ENCODE measurements at regions not wholly inside any gene's neighbourhood (a gene's known extent, or its start where the extent isn't known, plus 50 kb on each side); places are given as distances from the start of the nearest gene placed in this dataset.
A peak's percentile ranks its signal among the peaks of the same experiment; 100 is the strongest.

DNA sequence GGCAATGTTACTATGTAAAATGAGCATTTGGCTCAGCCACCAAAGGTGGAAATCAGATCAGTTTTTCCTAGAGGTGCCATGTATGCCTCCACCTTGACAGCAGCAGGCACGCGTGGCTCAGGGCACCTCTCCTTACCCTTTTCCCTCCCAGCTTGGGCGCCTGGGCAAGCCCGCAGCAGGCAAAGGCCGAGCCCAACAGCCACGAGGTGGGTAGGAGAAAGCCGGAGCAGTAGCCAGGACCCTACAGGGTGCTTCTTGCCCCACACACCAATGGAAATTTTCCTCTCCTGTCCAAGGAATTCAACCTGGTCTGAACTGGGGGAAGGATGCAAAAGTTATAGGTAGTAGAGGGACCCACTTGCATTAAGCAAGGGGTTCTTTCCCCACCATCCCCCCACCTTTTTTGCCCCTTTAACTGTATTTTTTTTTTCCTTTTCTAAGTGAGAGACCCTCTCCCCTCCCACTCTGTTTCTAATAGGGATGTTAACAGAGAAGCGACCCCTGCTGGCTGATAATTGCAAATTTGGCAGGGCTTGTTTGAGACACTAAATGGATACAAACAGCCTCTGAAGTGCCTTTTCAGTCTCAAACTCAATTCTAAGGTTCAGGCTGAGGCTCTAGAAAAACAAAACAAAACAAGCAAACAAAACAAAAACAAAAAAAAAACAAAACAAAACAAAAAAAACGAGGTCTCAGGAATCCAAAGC is 895.1 kb downstream of the PCDH18 start:
- FAIRE-seq = no peak

DNA sequence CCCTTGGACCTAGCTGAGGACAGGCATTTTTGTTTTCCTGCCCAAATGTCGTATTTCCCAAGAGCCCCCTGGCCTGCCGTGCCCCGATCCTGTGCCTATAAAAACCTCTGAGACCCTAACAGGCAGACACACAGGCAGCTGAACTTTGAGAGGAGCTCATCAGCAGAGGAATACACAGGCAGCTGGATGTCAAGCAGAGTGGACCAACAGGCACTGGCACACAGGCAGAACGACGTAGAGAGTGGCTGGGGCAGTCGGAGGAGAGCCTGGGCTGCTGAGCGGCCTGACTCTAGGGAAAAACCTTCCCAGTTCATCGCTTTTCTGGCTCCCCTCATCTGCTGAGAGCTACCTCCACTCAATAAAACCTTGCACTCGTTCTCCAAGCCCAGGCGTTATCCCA is 896.1 kb downstream of the PCDH18 start:
- no peak for FAIRE-seq

GRCh38 chr4:136634121-136634520 is 898.2 kb downstream of the PCDH18 start:
- FAIRE-seq = no peak

DNA sequence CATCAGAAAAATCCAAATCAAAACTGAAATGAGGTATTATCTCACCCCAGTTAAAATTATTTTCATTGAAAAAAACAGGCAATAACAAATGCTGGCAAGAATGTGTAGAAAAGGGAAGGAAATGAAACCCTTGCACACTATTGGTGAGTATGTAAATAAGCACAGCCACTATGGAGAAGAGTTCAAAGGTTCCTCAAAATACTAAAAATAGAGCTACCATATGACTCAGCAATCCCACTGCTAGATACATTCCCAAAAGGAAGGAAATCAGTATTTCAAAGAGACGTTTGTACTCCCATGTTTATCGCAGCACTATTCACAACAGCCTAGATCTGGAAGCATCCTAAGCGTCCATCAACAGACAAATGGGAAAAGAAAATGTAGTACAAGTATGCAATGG is 932.4 kb downstream of the PCDH18 start:
- FAIRE-seq = no peak

- no peak for FAIRE-seq
Measured at GRCh38 chr4:136590440-136590839, 941.9 kb downstream of the PCDH18 start.

- no peak for FAIRE-seq
Measured at GRCh38 chr4:136583567-136583966, 948.7 kb downstream of the PCDH18 start.

- FAIRE-seq = no peak
Measured at GRCh38 chr4:136581119-136581518, 951.2 kb downstream of the PCDH18 start.

DNA sequence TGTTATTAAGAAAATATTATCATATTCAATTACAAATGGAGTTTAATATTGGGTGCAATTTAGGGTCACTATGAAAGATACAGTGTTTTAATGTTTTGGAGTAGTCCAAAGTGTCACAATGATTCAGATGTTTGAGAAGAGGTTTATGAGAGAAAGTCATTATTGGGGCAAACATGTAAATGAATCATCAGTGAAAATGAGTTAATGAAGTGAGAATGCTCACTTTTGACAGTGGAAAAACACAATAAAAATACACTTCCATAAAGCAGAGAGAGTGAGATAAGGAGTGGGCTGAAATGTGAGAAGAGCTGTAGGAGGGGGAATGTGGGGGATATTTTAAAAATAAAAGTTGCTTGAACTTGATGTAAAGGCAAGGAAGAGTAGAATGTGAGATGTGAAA is 957.1 kb downstream of the PCDH18 start:
- no peak for FAIRE-seq

- FAIRE-seq = no peak
Measured at GRCh38 chr4:136573460-136573859, 958.8 kb downstream of the PCDH18 start.

- peak; percentile 78 for FAIRE-seq
Measured at GRCh38 chr4:136571315-136571714, 961.0 kb downstream of the PCDH18 start.

GRCh38 chr4:136562834-136563233 is 969.5 kb downstream of the PCDH18 start:
- no peak for FAIRE-seq

GRCh38 chr4:136558940-136559494 is 973.3 kb downstream of the PCDH18 start:
- no peak for FAIRE-seq

DNA sequence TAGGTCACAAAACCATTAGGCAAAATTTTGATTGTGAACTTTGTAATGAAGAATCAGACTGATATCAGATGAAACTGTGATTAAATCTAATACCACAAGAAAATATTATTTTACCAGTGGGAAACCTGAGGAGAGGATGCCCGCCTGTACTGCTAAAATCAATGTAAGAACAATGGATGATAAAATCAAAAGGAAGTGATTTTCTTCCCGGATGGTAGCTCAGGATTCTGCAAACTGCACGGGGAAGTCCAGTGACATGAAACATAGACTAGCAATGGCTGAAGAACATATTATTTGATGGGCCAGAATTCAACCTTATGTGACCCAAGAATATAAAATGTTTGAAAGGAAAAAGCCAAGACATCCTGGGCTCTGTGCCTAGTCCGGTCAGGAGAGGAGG is 974.9 kb downstream of the PCDH18 start:
- no peak for FAIRE-seq

GRCh38 chr4:136554033-136554432 is 978.3 kb downstream of the PCDH18 start:
- FAIRE-seq = no peak

DNA sequence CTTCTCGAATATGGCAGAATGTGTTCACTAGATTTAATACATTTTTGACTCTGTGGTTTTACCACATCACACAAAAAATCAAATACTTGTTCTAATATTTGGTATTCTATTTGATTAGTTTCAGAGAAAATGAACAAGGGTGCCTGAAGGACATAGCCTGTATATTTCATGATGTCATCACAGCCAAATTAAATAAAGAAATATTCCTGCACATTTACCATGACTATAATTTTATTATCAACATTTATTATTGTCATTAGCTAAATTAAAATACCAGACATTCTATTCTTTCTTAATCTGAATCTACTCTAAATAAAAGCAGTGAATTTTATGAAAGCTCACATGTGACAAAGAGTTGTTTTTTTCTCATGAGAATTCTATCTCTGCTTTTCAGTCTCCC is 980.5 kb downstream of the PCDH18 start:
- no peak for FAIRE-seq

DNA sequence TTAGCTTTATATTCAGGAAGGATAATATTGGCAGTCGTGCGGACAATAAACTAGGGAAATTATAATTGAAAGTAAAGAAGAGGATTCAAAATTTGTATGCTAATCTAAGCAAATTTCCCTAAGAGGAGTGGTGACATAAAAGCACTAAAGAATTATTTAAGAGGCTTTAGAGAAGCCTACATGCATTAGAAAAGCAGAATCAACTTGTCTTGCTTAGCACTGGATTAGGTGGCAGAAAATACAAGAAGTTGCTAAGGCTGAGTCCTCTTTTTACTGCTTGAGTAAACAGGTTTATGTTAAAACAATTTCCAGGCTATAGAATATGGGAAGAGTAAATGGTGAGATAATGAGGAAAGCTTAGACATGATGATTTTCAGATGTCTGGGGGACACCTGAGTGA is 991.5 kb downstream of the PCDH18 start:
- FAIRE-seq = no peak

DNA sequence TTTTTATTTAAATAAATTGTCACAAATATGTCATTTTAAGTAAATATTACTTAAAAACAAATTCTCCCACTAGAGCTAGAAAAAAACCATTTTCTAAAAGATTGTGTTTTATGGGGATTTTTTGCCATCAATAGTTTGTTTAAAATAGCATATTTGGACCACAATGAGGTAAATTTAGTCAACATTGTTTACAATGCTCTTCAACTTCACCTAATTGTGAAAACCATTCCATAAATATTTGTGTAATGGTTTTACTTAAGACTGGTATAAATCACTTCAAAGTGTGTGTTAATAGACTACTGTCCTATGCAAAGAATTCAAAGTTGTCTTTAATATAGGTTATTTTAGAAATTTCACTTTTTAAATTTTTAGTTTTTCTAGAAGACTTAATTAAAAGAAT is 1004.2 kb downstream of the PCDH18 start:
- peak; percentile 61 for FAIRE-seq

- no peak for FAIRE-seq
Measured at GRCh38 chr4:136526517-136526916, 1005.8 kb downstream of the PCDH18 start.

DNA sequence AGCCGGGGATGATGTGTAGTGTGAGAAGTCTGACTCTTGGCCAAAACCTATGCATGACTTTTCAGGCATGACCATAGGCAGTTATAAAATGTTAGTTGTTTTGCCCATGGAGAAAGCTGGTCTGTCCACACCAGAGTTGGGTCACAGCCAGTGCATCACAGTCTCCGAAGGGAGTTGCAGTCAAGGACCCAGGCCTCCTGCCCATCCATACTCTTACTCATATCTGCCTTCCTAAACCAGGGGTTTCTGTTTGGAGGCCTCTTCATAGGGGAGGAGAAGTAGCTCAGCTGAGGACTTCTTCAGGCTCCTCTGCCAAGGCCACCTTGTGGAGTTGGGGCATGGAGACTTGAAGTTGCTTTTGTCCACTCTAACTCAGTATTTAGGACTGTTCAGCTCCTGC is 1008.3 kb downstream of the PCDH18 start:
- FAIRE-seq = no peak

- FAIRE-seq = no peak
Measured at GRCh38 chr4:136516371-136516770, 1015.9 kb downstream of the PCDH18 start.

- no peak for FAIRE-seq
Measured at GRCh38 chr4:136505020-136505419, 1027.3 kb downstream of the PCDH18 start.

GRCh38 chr4:136495851-136496250 is 1036.4 kb downstream of the PCDH18 start:
- no peak for FAIRE-seq

DNA sequence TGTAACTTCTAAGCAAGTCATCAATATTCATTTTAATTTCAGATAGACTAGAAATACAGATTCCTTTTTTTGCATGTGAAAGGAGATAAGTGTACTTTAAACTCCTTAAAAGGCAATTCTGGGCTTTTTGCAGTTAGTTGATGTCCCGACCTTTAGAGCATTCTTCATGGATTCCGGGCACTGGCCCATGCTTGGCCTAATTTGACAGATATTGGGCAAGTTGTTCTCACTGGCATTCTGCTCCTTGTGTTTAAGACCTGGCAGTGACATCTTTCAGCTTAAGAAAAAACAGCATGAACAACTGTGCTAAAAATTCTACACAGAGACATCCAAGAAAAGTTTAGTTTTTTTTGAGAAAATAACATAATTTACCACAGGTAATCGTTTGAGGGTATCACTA is 1037.2 kb downstream of the PCDH18 start:
- no peak for FAIRE-seq

DNA sequence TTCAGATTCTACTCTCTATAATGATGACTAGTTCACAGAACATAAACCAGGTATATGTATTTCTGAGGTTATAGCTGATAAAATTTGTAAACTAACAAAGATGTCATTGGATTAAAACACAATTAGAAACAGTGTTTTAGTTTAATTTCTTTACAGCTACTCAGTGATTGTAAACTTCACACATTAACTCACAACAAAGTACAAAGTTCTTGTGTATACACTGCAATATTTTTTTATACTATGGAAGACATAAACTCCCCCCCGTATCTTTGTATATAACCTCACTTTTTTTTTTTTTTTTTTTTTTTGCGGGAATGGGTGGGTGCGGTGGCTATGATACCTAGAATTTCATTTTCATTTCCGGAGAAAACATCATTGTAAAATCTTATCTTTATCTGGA is 1043.2 kb downstream of the PCDH18 start:
- no peak for FAIRE-seq

- FAIRE-seq = no peak
Measured at GRCh38 chr4:136484996-136485395, 1047.3 kb downstream of the PCDH18 start.
